K562 (cell line): ENCODE measurements at regions not wholly inside any gene's neighbourhood (a gene's known extent, or its start where the extent isn't known, plus 50 kb on each side); places are given as distances from the start of the nearest gene placed in this dataset.

Source experiments
- ATAC-seq: fragments of 200-7000 bp; cut with Tn5 transposase; 3 replicates; pipeline ENCODE4 v1.9.1; 2020; ENCODE audit warnings: moderate library complexity
- BruUV-seq: library from RNA; stranded (reverse); fragments of 400-500 nt; replicated peaks from 2 replicates; lab custom pipeline; 2021; lab: Mats Ljungman, UMichigan
- CTCF ChIA-PET: fragments of 300-600 bp; formaldehyde crosslinking; extraction: SDS; loops from one replicate; lab custom pipeline; 2021; ENCODE audit warnings: low intra/inter-chr PET ratio; lab: Yijun Ruan, JAX
- POLR2A ChIA-PET: fragments of 300-600, 350-650 bp; sonication (Branson Sonifier 250); formaldehyde crosslinking; extraction: SDS; loops from one replicate; lab custom pipeline; 2021; ENCODE audit warnings: antibody characterized with exemption, inconsistent platforms; lab: Yijun Ruan, JAX
- DNase-seq, 4 experiments: peaks; one replicate each; pipeline versions ENCODE4 v3.0.0 to v3.0.0-alpha.2; 2011 to 2018; ENCODE audit warnings: low spot score in 3 of 4, mixed read lengths in 3 of 4; ENCODE audit errors: extremely low read depth in 1 of 4
- FAIRE-seq: peaks from 2 replicates; lab custom pipeline; 2011; peaks lifted over from hg19 to GRCh38; lab: Jason Lieb, UNC
- H2AFZ ChIP-seq: 2 replicates; pipeline ENCODE4 v1.6.0; 2011; ENCODE audit warnings: low read depth, low read length, control low read depth, inconsistent platforms
- H3K27ac ChIP-seq: fragments of 200-600 bp; 3 replicates; pipeline ENCODE4 v1.8.0; 2011; ENCODE audit warnings: low read depth, mild to moderate bottlenecking, control low read depth, inconsistent platforms, low read length, moderate library complexity, mixed read lengths; ENCODE audit errors: extremely low read depth
- H3K27me3 ChIP-seq, 2 experiments: fragments of 300-600 bp in 1 of 2; 2 replicates in 1 of 2; 3 replicates in 1 of 2; pipeline versions ENCODE4 v1.6.0 to v1.8.0; 2011; ENCODE audit warnings: inconsistent platforms in 2 of 2, low read length in 2 of 2, mild to moderate bottlenecking in 1 of 2, mixed read lengths in 1 of 2, moderate library complexity in 1 of 2; ENCODE audit not compliant: control insufficient read depth in 2 of 2, insufficient read depth in 2 of 2
- H3K36me3 ChIP-seq: fragments of 300-600 bp; 3 replicates; pipeline ENCODE4 v1.8.0; 2011; ENCODE audit warnings: mild to moderate bottlenecking, low read length, inconsistent platforms; ENCODE audit not compliant: control insufficient read depth, insufficient read depth
- H3K4me1 ChIP-seq, 2 experiments: fragments of 200-600 bp in 1 of 2; replicated peaks in 1 of 2; 2 replicates in 1 of 2; 3 replicates in 1 of 2; pipeline versions ENCODE4 v1.5.1 to v1.8.0; 2011; ENCODE audit warnings: inconsistent platforms in 2 of 2, low read length in 2 of 2, mild to moderate bottlenecking in 1 of 2, mixed read lengths in 1 of 2, moderate library complexity in 1 of 2; ENCODE audit not compliant: control insufficient read depth in 2 of 2, insufficient read depth in 2 of 2
- H3K4me2 ChIP-seq: 2 replicates; pipeline ENCODE4 v1.6.1; 2011; ENCODE audit warnings: low read length, control low read depth, inconsistent platforms, mixed read lengths; ENCODE audit not compliant: insufficient read depth
- H3K4me3 ChIP-seq: fragments of 200-600 bp; sonication (generic), shearing (Covaris generic); 2 replicates; pipeline ENCODE4 v1.5.1; 2016; ENCODE audit warnings: control low read depth, inconsistent platforms
- H3K79me2 ChIP-seq: fragments of 200-600 bp; 3 replicates; pipeline ENCODE4 v1.8.0; 2011; ENCODE audit warnings: low read length, inconsistent platforms; ENCODE audit not compliant: control insufficient read depth, insufficient read depth
- H3K9ac ChIP-seq, 2 experiments: 2 replicates each; pipeline versions ENCODE4 v1.6.0 to v1.6.1; 2011; ENCODE audit warnings: low read depth in 2 of 2, low read length in 2 of 2, control low read depth in 1 of 2, inconsistent platforms in 1 of 2, mild to moderate bottlenecking in 1 of 2, mixed read lengths in 1 of 2; ENCODE audit not compliant: insufficient read depth in 1 of 2
- H3K9me1 ChIP-seq: one replicate; pipeline ENCODE4 v1.6.0; 2011; ENCODE audit warnings: inconsistent platforms, mild to moderate bottlenecking, low read length, moderate library complexity; ENCODE audit not compliant: control insufficient read depth, insufficient read depth
- H3K9me3 ChIP-seq: replicated peaks from 2 replicates; pipeline ENCODE4 v1.5.1; 2011; ENCODE audit warnings: low read depth, low read length, inconsistent platforms; ENCODE audit not compliant: control insufficient read depth, insufficient read depth
- H4K20me1 ChIP-seq: replicated peaks from 2 replicates; pipeline ENCODE4 v1.6.1; 2011; ENCODE audit warnings: low read length, inconsistent platforms, mixed read lengths; ENCODE audit not compliant: control insufficient read depth, insufficient read depth
- ARID3B ChIP-seq: fragments of 250-450 bp; sonication (Bioruptor Pico); IDR thresholded peaks from 2 replicates; pipeline ENCODE4 v1.4.0; 2020; ENCODE audit warnings: borderline replicate concordance
- ARID4B ChIP-seq: sonication (generic); formaldehyde crosslinking; IDR thresholded peaks from 2 replicates; pipeline ENCODE4 v1.8.0; 2022; ENCODE audit warnings: mild to moderate bottlenecking, missing genetic modification reagents
- FOXP1 ChIP-seq: sonication (generic); formaldehyde crosslinking; IDR thresholded peaks from 2 replicates; pipeline ENCODE4 v1.8.0; 2022; ENCODE audit warnings: mild to moderate bottlenecking, missing genetic modification reagents
- JUN ChIP-seq, 2 experiments: sonication (generic) in 1 of 2; formaldehyde crosslinking in 1 of 2; IDR thresholded peaks; 2 replicates each; pipeline versions ENCODE4 v1.6.1 to v1.8.0; 2012 to 2022; ENCODE audit warnings: borderline replicate concordance in 2 of 2, mild to moderate bottlenecking in 2 of 2, improper control_type of control experiment in 1 of 2, low read depth in 1 of 2, low read length in 1 of 2, missing genetic modification reagents in 1 of 2
- KLF10 ChIP-seq: fragments of 250-450 bp; sonication (Bioruptor Pico); IDR thresholded peaks from 2 replicates; pipeline ENCODE4 v1.6.1; 2021; ENCODE audit warnings: matching md5 sums
- MCM5 ChIP-seq: fragments of 450-650 bp; IDR thresholded peaks from 2 replicates; pipeline ENCODE4 v1.6.1; 2016; ENCODE audit warnings: low read depth
- NFATC3 ChIP-seq: fragments of 450-650 bp; IDR thresholded peaks from 2 replicates; pipeline ENCODE4 v1.6.1; 2017; ENCODE audit warnings: mild to moderate bottlenecking
- OTX1 ChIP-seq: fragments of 450-650 bp; formaldehyde crosslinking; IDR thresholded peaks from 2 replicates; pipeline ENCODE4 v1.4.0; 2022; ENCODE audit warnings: mild to moderate bottlenecking
- POLR2AphosphoS5 ChIP-seq: IDR thresholded peaks from 2 replicates; pipeline ENCODE4 v1.6.1; 2011; ENCODE audit warnings: mild to moderate bottlenecking, low read depth, low read length, moderate library complexity; ENCODE audit not compliant: control insufficient read depth, insufficient read depth
- POLR2B ChIP-seq: fragments of 450-650 bp; IDR thresholded peaks from 2 replicates; pipeline ENCODE4 v1.6.1; 2018; ENCODE audit warnings: low read depth; ENCODE audit not compliant: partially characterized antibody
- POLR2G ChIP-seq: fragments of 200-400 bp; formaldehyde crosslinking; IDR thresholded peaks from 2 replicates; pipeline ENCODE4 v1.6.1; 2017; ENCODE audit warnings: low read depth, mild to moderate bottlenecking, antibody characterized with exemption, low read length, moderate library complexity
- SMARCE1 ChIP-seq: fragments of 450-650 bp; IDR thresholded peaks from 2 replicates; pipeline ENCODE4 v1.7.1; 2016; ENCODE audit warnings: mild to moderate bottlenecking
- SOX6 ChIP-seq: fragments of 450-650 bp; IDR thresholded peaks from 2 replicates; pipeline ENCODE4 v1.6.1; 2014; ENCODE audit warnings: mild to moderate bottlenecking
- SP1 ChIP-seq: sonication (generic); formaldehyde crosslinking; IDR thresholded peaks from 2 replicates; pipeline ENCODE4 v1.8.1; 2022; ENCODE audit warnings: mild to moderate bottlenecking, missing genetic modification reagents
- ZNF277 ChIP-seq: fragments of 250-450 bp; sonication (Bioruptor Pico); IDR thresholded peaks from 2 replicates; pipeline ENCODE4 v1.8.0; 2022; ENCODE audit warnings: inconsistent platforms, mild to moderate bottlenecking, moderate library complexity, borderline replicate concordance
- ZNF347 ChIP-seq: fragments of 450-650 bp; formaldehyde crosslinking; IDR thresholded peaks from 2 replicates; pipeline ENCODE4 v1.4.0; 2020; ENCODE audit warnings: low read depth, mild to moderate bottlenecking, moderate library complexity
- WGBS: fragments of 100-300 bp; shearing (Covaris generic); methylation state at CpG from one replicate; pipeline ENCODE4 v1.1.6; 2016; ENCODE audit warnings: low coverage, mixed read lengths; ENCODE audit not compliant: insufficient coverage; ENCODE audit errors: missing lambda C conversion rate; 5-methylcytosine and 5-hydroxymethylcytosine counted together
- in situ Hi-C: fragments of 300-500 bp; cut with MboI; formaldehyde crosslinking; loops from 4 replicates; pipeline ENCODE4 v1.15.0; 2018; ENCODE audit warnings: inconsistent platforms, mixed read lengths
- intact Hi-C: fragments of 100-400 bp; cut with micrococcal nuclease; formaldehyde crosslinking; loops from 2 replicates; pipeline ENCODE4 v1.14.2; 2022

GRCh38 chr11:11756718-11757117 lies 85.1 kb upstream of the USP47 start (continued):
- TF ChIP-seq SOX6 (no peak), JUN (IDR thresholded peaks at IDR 0.05; ENCODE audit: borderline replicate concordance, low read depth, low read length) (no peak), JUN (CRISPR knock-in tag; IDR thresholded peaks at IDR 0.05; ENCODE audit: borderline replicate concordance) (no peak), OTX1 (CRISPR knock-in tag) (no peak)

- ChIA-PET CTCF (no interaction called here), POLR2A (no interaction called here)
- no peak overlapping the region for H3K9ac ChIP-seq
- intact Hi-C loops (no loop called here), in situ Hi-C loops (no loop called here)
- no peaks in the 10 kb centered on the region for H3K4me1 ChIP-seq
- no peaks in the 10 kb centered on the region for H3K9me1 ChIP-seq
- H3K36me3 ChIP-seq: no peaks in the 10 kb centered on the region
- no peak overlapping the region for H3K4me3 ChIP-seq
- H3K9me3 ChIP-seq: no peaks in the 10 kb centered on the region
- no peaks in the 10 kb centered on the region for H3K79me2 ChIP-seq
- H3K27ac ChIP-seq: no peak overlapping the region
- no peak overlapping the region for H2AFZ ChIP-seq
- peaks cover 10 to 30% of the 10 kb centered on the region in 2 experiments; a peak in 4 of 5 replicates for H3K27me3 ChIP-seq
- no peaks in the 10 kb centered on the region for H4K20me1 ChIP-seq
- DNase-seq (no peak), ATAC-seq (no peak), FAIRE-seq (no peak)
- WGBS: 3% methylated on average over 5 of the region's 5 CpGs
- BruUV-seq: no TSS peak
- H3K4me2 ChIP-seq: no peak overlapping the region
- TF ChIP-seq POLR2G (no peak), ARID3B (CRISPR knock-in tag) (no peak), POLR2B (no peak), FOXP1 (CRISPR knock-in tag) (no peak), SP1 (CRISPR knock-in tag) (no peak), SMARCE1 (no peak), KLF10 (CRISPR knock-in tag) (no peak), POLR2AphosphoS5 (no peak), ZNF277 (no peak), ARID4B (CRISPR knock-in tag) (no peak), NFATC3 (no peak), MCM5 (no peak), ZNF347 (no peak)
Observed at GRCh38 chr11:11755871-11756270, 85.9 kb upstream of the USP47 start.
